Posterior vena cava (tissue), 2 donors: ENCODE measurements at regions not wholly inside any gene's neighbourhood (a gene's known extent, or its start where the extent isn't known, plus 50 kb on each side); places are given as distances from the start of the nearest gene placed in this dataset.

Experiments used
- DNase-seq: peaks from one replicate; pipeline ENCODE4 v3.0.0-alpha.2; 2020; ENCODE audit warnings: low spot score
- intact Hi-C, 2 donors: fragments of 100-400 bp; cut with DNase I; formaldehyde crosslinking; loops; one replicate each; pipeline versions ENCODE4 v1.14.1 to v1.14.2; 2022 to 2023
- donor health status: DM: yes; HTN: yes; CAD: no.
- donor health status: DM: yes; HTN: yes; CAD: no.

GRCh38 chr1:114208106-114208505, 54.4 kb upstream of the SYT6 start:
- intact Hi-C loops, result no loop called here

GRCh38 chr1:114207635-114208034, 54.0 kb upstream of the SYT6 start:
- intact Hi-C loops, result no loop called here
- no peak for DNase-seq

More at GRCh38 chr1:114208106-114208505, 54.4 kb upstream of the SYT6 start:
- no peak for DNase-seq

GRCh38 chr1:114206392-114206791, 52.7 kb upstream of the SYT6 start:
- DNase-seq, result no peak
- intact Hi-C loops, result no loop called here

- intact Hi-C loops, result no loop called here
- DNase-seq, result no peak
Measured at GRCh38 chr1:114203595-114204128, 50.0 kb upstream of the SYT6 start.
